ENCODE measurements at regions not wholly inside any gene's neighbourhood (a gene's known extent, or its start where the extent isn't known, plus 50 kb on each side); places are given as distances from the start of the nearest gene placed in this dataset.

DNA sequence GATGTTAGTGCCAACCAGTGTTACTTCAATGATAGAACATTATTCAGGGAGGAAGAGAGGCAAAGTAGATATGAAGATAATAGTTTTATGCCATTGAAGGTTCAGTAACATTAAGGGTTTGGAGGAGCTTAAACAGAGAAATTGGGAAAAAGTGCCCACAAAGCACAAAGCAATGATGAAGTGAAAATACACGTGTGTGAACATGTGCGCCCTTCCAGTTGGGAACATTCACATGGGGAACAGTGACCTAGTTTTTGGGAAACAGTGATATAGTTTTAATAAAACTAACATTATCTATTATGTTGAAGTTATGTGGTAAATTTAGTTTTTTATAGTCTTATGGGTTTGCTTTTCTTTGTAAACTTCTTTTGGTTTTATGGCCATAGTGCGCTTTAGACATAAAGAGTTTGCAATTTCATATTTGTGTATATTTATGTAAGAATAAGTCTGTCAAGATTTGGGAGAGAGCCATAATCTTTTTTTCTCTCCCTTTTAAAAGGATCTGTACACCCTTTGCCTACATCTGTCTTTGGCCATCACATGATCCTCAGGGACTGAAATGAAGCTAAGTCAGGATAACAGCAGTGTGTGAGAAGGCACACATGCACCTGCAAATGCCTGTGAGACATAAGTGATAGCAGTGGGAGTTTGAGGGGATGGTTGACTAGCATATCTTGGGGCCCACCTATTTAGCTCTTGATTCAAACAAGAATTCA is 450.3 kb upstream of the THRB start:
- no peak for TF ChIP-seq GATA3 (IDR thresholded peaks at IDR 0.05; ENCODE audit: low read depth, low read length)
- no peak for TF ChIP-seq GATA2 (IDR thresholded peaks at IDR 0.05; ENCODE audit: low read depth, low read length)
